ENCODE measurements at regions not wholly inside any gene's neighbourhood (a gene's known extent, or its start where the extent isn't known, plus 50 kb on each side); places are given as distances from the start of the nearest gene placed in this dataset.

- H3K9ac ChIP-seq = no peak overlapping the region
- no peak overlapping the region for H3K4me3 ChIP-seq
- Mint-ChIP-seq H3K4me1 (no peaks in the 10 kb centered on the region), H3K27ac (no peak overlapping the region), H3K36me3 (no peaks in the 10 kb centered on the region), H3K4me3 (no peak overlapping the region), H3K27me3 (ENCODE audit: insufficient read depth, low read depth) (no peaks in the 10 kb centered on the region), H3K9me3 (no peaks in the 10 kb centered on the region)
- no peaks in the 10 kb centered on the region for H4K20me1 ChIP-seq (ENCODE audit: low read depth)
- TF ChIP-seq EZH2 (IDR thresholded peaks at IDR 0.05) = no peak
- peak; percentile 83 for TF ChIP-seq CTCF (IDR thresholded peaks at IDR 0.05)
- H3K9me3 ChIP-seq (ENCODE audit: low read depth) = no peaks in the 10 kb centered on the region
- H3K79me2 ChIP-seq (ENCODE audit: low read depth) = no peaks in the 10 kb centered on the region
- H3K4me2 ChIP-seq = no peak overlapping the region
- no peaks in the 10 kb centered on the region for H3F3A ChIP-seq (ENCODE audit: low read depth)
- H3K36me3 ChIP-seq = no peaks in the 10 kb centered on the region
- no peak overlapping the region for H3K27ac ChIP-seq
- no peak overlapping the region for H2AFZ ChIP-seq (replicated peaks)
- peak; percentile 34 for DNase-seq (ENCODE audit: low spot score)
- H3K27me3 ChIP-seq = no peaks in the 10 kb centered on the region
- no peaks in the 10 kb centered on the region for H3K4me1 ChIP-seq
Measured at GRCh38 chr1:172742599-172743500, 83.9 kb downstream of the FASLG start.

- no peak overlapping the region for H3K9ac ChIP-seq
- no peaks in the 10 kb centered on the region for H3K4me1 ChIP-seq
- H3K4me3 ChIP-seq = no peak overlapping the region
- no peak overlapping the region for H3K27ac Mint-ChIP-seq
- no peaks in the 10 kb centered on the region for H3K27me3 ChIP-seq
- DNase-seq (ENCODE audit: low spot score) = peak; percentile 67
- peak overlapping the region; percentile 10 for H2AFZ ChIP-seq (replicated peaks)
- H3K4me3 Mint-ChIP-seq = no peak overlapping the region
- no peaks in the 10 kb centered on the region for H3K36me3 Mint-ChIP-seq
- TF ChIP-seq CTCF (IDR thresholded peaks at IDR 0.05) (peak; percentile 75), EZH2 (IDR thresholded peaks at IDR 0.05) (no peak)
- no peaks in the 10 kb centered on the region for H3K9me3 ChIP-seq (ENCODE audit: low read depth)
- H3K4me2 ChIP-seq = no peak overlapping the region
- no peaks in the 10 kb centered on the region for H4K20me1 ChIP-seq (ENCODE audit: low read depth)
- H3K9me3 Mint-ChIP-seq = no peaks in the 10 kb centered on the region
- H3K4me1 Mint-ChIP-seq = no peaks in the 10 kb centered on the region
- H3K27me3 Mint-ChIP-seq (ENCODE audit: insufficient read depth, low read depth) = no peaks in the 10 kb centered on the region
- H3K27ac ChIP-seq = no peak overlapping the region
- H3K36me3 ChIP-seq = no peaks in the 10 kb centered on the region
- H3K79me2 ChIP-seq (ENCODE audit: low read depth) = no peaks in the 10 kb centered on the region
- no peaks in the 10 kb centered on the region for H3F3A ChIP-seq (ENCODE audit: low read depth)
Measured at GRCh38 chr1:172745014-172745413, 86.1 kb downstream of the FASLG start.

- no peak for DNase-seq (ENCODE audit: low spot score)
- Histone ChIP-seq H3K79me2 (ENCODE audit: low read depth) (no peaks in the 10 kb centered on the region), H3K9me3 (ENCODE audit: low read depth) (no peaks in the 10 kb centered on the region), H4K20me1 (ENCODE audit: low read depth) (no peaks in the 10 kb centered on the region), H3K4me2 (no peak overlapping the region), H3K9ac (no peak overlapping the region), H3K27me3 (no peaks in the 10 kb centered on the region), H3F3A (ENCODE audit: low read depth) (no peaks in the 10 kb centered on the region), H3K4me3 (no peak overlapping the region), H3K36me3 (no peaks in the 10 kb centered on the region), H3K27ac (no peak overlapping the region), H3K4me1 (no peaks in the 10 kb centered on the region), H2AFZ (replicated peaks) (no peak overlapping the region)
- Mint-ChIP-seq H3K4me1 (no peaks in the 10 kb centered on the region), H3K27me3 (ENCODE audit: insufficient read depth, low read depth) (no peaks in the 10 kb centered on the region), H3K4me3 (no peak overlapping the region), H3K9me3 (no peaks in the 10 kb centered on the region), H3K27ac (no peak overlapping the region), H3K36me3 (no peaks in the 10 kb centered on the region)
- TF ChIP-seq EZH2phosphoT487 (IDR thresholded peaks at IDR 0.05) (no peak), CTCF (IDR thresholded peaks at IDR 0.05) (no peak), EZH2 (IDR thresholded peaks at IDR 0.05) (no peak)
Measured at GRCh38 chr1:172746091-172746949, 87.4 kb downstream of the FASLG start.
